Suppressor macrophage treated with lipopolysaccharide for 4 hours (primary cell): ENCODE measurements at regions not wholly inside any gene's neighbourhood (a gene's known extent, or its start where the extent isn't known, plus 50 kb on each side); places are given as distances from the start of the nearest gene placed in this dataset.
A peak's percentile ranks its signal among the peaks of the same experiment; 100 is the strongest.

Source experiments
- DNase-seq: peaks from one replicate; pipeline ENCODE4 v3.0.0-alpha.2; 2020

DNA sequence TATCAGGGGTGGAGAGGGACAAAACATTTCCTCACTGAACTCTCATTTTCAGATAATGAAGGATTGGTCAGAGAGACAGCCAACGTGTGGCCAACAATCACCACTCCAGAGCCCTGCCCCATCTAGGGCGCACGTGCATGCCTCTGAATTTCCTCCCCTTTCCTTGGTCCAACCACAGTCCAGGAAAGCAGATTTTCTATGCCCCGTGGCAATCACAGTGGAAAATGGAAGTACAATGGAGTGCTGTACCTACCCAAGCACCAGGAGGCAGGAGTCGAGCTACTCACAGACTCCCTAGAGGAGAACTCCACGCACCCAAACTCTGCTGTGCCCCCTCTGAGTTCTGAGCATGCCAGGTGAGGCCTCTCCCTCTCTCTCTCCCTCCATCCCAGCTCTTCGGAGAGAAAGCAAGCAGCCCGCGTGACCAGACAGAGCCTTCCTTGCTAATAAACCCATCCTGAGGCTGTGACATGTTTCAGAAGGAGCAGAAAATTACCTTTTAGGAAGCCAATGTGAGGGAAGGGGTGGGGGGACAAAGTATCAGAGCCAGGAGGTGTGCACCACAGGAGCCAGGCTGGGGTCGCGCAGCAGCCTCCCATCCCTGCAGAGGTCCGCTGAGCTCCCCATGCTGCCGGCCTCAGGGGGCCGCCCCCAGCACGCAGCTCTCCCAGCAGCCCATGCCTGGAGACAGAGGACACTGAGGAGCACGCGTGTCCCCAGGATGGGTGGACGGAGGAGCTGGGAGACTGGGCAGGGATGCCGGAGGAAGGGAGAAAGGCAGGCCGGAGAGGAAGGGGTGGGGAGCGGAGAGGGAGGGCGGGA, 73.4 kb downstream of the PITPNM2 start:
- DNase-seq = no peak

DNA sequence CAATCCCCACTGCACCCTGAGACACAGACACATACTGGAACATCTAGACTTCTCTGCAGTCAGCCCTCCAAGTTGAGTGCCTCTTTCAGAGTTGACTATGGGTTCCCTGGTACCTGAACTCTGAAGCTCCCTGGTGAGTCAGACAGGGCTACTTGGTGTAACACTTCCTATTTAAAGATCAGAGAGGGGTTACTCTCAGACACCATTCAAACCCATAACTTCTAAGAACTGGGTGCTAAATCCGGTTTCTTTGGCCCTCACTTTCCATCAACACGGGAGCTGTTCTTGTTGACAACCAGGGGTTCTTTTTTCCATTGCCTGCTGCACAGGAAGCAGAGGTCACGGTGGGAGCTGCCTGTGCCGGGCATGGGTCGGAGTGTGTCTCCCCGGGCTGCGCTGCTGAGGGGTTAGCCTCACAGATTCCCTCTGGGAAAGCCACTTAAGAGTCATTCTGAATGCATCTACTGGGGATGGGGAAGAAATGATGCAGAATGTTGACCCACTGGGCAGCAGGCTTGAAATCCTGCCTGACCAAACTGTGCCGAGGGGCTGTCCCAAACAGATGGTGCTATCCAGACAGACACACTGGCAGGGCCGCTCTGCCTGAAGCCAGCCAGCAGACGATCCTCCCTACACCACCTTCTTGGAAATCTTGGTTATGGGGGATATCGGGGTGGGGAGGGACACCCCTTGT, 74.1 kb downstream of the PITPNM2 start:
- DNase-seq = no peak

GRCh38 chr12:123075646-123076171, 75.2 kb downstream of the PITPNM2 start:
- DNase-seq = no peak

- DNase-seq = no peak
Observed at GRCh38 chr12:123075087-123075645, 75.7 kb downstream of the PITPNM2 start.

DNA sequence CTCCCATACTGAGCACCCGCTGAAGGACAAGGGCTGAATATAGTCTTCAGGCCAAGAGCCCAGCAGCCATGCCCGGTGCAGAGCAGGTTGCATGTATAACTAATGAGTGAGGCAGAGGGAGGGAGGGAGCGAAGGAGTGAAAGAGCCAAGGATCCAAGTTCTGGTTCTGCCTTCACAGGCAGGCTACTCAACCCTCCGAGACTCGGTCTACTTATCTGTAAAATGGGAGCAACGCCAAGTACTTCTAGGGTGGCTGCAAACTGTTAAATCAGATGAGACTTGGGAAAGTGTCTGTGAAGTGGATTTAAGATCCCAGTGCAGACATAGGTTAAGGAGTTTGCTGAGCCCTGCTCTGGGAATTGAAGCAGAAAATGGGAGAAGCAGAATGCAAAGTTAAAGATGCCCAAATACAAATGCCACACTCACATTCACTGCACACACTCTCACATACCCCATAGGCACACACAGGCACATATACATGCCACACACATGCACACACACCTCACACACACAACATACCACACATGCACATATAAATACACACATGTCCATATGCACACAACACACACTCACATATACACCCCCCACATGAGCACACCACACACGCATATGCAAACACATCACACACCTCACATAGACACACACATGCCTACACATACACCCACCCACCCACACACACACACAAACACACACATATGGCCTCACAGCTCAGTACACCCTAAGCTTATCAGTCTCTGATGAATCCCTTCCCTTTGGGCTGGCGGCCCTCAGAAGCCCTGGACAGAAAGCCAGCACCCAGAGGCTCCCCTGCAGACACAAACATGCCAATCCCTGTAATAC, 76.7 kb downstream of the PITPNM2 start:
- DNase-seq = no peak

DNA sequence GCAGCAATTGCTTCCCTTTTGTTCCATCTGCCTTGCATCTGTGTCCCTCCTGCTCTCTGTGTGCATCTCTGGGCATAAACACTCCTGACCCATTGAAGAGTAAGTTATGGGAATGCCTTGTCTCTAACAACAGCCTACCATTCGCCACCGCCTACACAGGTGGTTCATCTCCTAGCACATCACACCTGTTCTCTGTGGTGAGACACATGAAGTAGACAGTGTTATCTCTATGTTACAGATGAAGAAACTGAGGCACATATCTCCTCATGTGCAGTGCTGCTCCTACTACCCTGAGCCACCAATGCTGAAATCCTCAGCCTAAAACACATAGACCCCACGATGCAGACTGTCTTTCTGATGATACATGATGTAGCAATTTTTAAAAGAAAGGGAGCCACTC, 77.6 kb downstream of the PITPNM2 start:
- no peak for DNase-seq

DNA sequence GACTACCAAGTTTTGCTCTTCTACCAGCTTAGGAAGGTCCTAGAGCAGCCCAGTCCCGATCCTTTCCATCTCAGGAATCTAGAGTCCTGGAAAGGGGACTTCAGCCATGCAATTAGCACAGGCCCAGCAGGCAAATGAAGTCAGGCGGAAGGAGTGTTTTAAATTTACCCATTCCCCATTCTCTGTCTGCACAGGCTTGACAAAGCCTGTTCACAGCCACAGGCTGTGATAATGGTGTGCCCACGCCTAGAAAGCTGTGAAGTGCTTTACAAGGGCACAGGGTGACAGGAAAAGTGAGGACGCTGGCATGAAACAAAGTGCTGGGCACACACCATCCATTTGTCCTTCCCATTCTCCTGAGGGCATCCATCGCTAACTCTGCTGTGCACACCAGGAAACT, 79.0 kb downstream of the PITPNM2 start:
- DNase-seq = no peak

GRCh38 chr12:123071099-123071800, 79.6 kb downstream of the PITPNM2 start:
- no peak for DNase-seq

- no peak for DNase-seq
Observed at GRCh38 chr12:123070267-123071081, 80.4 kb downstream of the PITPNM2 start.

DNA sequence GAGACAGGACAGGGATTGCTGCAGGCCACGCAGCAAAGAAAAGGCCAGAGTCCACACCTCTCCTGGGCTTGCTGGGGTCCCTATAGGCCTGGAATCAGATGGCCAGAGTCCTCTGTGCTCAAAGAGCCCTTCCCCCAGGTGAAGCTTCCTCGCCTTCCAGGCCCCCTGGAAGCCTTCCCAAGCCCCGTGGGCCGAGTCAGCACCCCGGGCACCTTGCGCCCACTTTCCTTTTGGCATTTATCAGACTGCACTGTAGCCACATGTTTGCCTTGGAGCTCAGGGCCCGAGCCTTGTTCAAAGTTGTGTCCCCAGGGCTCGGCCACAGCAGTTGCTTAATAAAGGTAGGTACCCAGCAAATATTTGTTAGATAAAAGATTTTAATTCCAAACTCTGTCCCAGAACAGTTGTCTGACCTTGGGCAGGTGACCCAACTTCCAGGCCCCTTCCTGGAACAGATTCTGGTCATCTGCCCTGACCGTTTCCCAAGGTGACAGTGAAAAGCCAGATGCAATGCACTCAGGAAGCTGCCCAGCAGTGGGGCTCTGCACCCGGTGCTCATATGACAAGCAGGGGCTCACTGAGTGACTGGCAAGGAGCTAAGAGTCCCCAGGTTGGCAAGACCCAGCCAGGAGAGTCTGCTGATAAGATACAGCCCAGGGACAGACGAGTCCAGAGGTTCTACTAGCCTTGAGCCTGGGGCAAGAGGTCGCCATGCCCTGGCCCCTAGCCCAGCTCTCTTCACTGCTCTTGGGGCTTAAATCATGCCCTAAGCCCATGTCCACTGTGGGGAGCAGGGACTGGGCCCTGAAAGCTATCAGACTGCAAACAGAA, 81.2 kb downstream of the PITPNM2 start:
- no peak for DNase-seq

DNA sequence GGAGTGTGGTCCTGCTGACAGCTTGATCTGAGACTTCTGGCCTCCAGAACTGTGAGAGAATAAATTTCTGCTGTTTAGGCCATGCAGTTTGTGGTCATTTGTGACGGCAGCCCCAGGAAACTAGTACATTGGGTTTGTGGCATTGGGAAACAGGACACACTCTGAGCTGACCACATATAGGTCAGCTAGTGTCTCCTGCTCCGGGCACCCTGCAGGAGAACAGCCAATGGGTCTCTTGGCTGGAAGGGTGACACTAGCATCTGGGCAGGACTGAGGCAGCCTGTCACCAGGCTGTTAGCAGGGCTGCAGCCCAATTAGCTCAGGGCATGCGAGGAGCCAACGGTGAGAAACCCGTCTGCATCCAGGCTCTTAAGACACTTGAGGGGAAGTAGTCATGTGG, 83.2 kb downstream of the PITPNM2 start:
- DNase-seq = no peak

DNA sequence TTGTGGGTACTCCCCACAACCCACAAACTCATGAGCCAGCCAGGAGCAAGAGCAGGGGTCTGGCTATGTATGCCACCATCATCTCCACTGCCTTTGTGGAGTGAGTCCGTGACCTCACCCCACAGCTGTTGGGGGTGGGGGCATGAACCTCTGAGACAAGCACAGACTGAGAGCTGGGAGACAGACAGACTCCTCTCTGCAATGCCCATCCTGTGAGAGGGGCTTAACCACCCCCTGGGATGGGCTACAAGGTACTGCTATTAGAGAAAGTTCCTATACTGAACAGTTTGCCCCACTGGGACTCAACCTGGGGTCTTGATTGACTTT, 84.5 kb downstream of the PITPNM2 start:
- no peak for DNase-seq

GRCh38 chr12:123065676-123066383, 85.1 kb downstream of the PITPNM2 start:
- no peak for DNase-seq

- DNase-seq = no peak
Observed at GRCh38 chr12:123064885-123065619, 84.6 kb downstream of the ARL6IP4 start.

GRCh38 chr12:123064366-123064765, 83.9 kb downstream of the ARL6IP4 start:
- DNase-seq = peak; percentile 12

DNA sequence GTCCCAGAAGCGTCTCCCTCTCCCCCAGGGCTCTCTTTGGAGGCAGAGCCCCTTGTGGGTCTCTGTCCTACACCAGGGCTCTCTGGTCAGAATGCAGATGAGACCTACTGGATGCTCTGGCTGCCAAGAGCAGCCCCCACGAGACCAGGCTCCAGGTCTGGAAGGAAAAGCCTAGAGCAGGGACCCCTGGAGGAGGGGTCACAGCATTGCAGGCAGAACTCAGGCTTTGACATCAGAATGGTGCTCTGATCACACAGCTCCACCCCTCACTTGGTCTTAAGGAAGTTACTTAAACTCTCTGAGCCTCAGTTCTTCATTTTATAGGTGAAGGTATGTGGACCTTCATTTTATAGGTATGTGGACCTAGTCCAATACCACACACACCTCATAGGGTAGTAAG, 83.1 kb downstream of the ARL6IP4 start:
- peak; percentile 24 for DNase-seq

- peak; percentile 70 for DNase-seq
Observed at GRCh38 chr12:123062681-123063486, 82.4 kb downstream of the ARL6IP4 start.
